ENCODE measurements at regions not wholly inside any gene's neighbourhood (a gene's known extent, or its start where the extent isn't known, plus 50 kb on each side); places are given as distances from the start of the nearest gene placed in this dataset.

- Histone ChIP-seq H3K36me3 (ENCODE audit: control insufficient read depth, insufficient read depth, low read length) (no peaks in the 10 kb centered on the region), H2BK120ac (ENCODE audit: low read depth, low read length) (no peak overlapping the region), H4K20me1 (ENCODE audit: insufficient read depth, low read length) (no peaks in the 10 kb centered on the region), H3K4me1 (ENCODE audit: control insufficient read depth, insufficient read depth, low read length) (no peaks in the 10 kb centered on the region), H3K4ac (ENCODE audit: low read depth, low read length) (no peak overlapping the region), H3K9ac (ENCODE audit: low read depth, low read length) (no peak overlapping the region), H2AK9ac (replicated peaks; ENCODE audit: low read depth, low read length, poor library complexity) (no peak overlapping the region), H3K14ac (replicated peaks; ENCODE audit: low read depth, low read length) (no peak overlapping the region), H3K27ac (ENCODE audit: insufficient read depth, low read length) (no peak overlapping the region), H2BK20ac (ENCODE audit: low read depth, low read length) (no peak overlapping the region), H3K4me2 (ENCODE audit: low read depth, low read length) (no peak overlapping the region), H3K9me1 (ENCODE audit: insufficient read depth, low read length) (no peaks in the 10 kb centered on the region), H3K18ac (ENCODE audit: low read depth, low read length) (no peak overlapping the region), H3K27me3 (ENCODE audit: control insufficient read depth, insufficient read depth, low read length) (no peaks in the 10 kb centered on the region), H2AK5ac (ENCODE audit: low read depth, low read length) (no peak overlapping the region), H3K79me1 (ENCODE audit: low read depth in 1 of 2, low read length in 2 of 2) (no peaks in the 10 kb centered on the region), H4K91ac (ENCODE audit: insufficient read depth, low read depth, low read length) (no peak overlapping the region), H2AFZ (replicated peaks; ENCODE audit: low read length, poor library complexity) (no peak overlapping the region), H2BK5ac (ENCODE audit: low read depth, low read length, poor library complexity, severe bottlenecking) (no peak overlapping the region), H4K5ac (ENCODE audit: low read depth, low read length) (no peak overlapping the region), H2BK15ac (ENCODE audit: low read depth, low read length) (no peak overlapping the region), H3K9me3 (ENCODE audit: control insufficient read depth, insufficient read depth, low read length) (peaks cover 26% of the 10 kb centered on the region), H3K4me3 (ENCODE audit: insufficient read depth, low read depth, low read length) (no peak overlapping the region), H3K56ac (ENCODE audit: extremely low read depth, insufficient read depth, low read length) (no peak overlapping the region), H3K23ac (ENCODE audit: low read depth, low read length) (no peak overlapping the region), H4K8ac (ENCODE audit: low read depth in 2 of 2, low read length in 2 of 2) (no peak overlapping the region)
- ChIA-PET CTCF (no interaction called here), POLR2A (ENCODE audit: unreplicated experiment) (no interaction called here)
- intact Hi-C loops (cut with micrococcal nuclease) (no loop called here), in situ Hi-C loops (cut with MboI; ENCODE audit: low sequenced_read_pairs) (no loop called here), dilution Hi-C loops (cut with HindIII; ENCODE audit: low sequenced_read_pairs, unreplicated experiment) (no loop called here)
- DNase-seq (no peak), ATAC-seq (ENCODE audit: low read depth) (no peak)
- TF ChIP-seq RCOR1 (IDR thresholded peaks at IDR 0.05; ENCODE audit: insufficient replicate concordance, low read length) (no peak), CEBPB (IDR thresholded peaks at IDR 0.05; ENCODE audit: low read depth, low read length) (no peak), MAFK (IDR thresholded peaks at IDR 0.05; ENCODE audit: low read depth, low read length) (no peak), MAZ (IDR thresholded peaks at IDR 0.05; ENCODE audit: borderline replicate concordance, low read depth, low read length) (no peak), FOS (IDR thresholded peaks at IDR 0.05; ENCODE audit: low read depth, low read length) (no peak), MXI1 (IDR thresholded peaks at IDR 0.05; ENCODE audit: borderline replicate concordance, low read depth, low read length) (no peak), POLR2A (IDR thresholded peaks at IDR 0.05; ENCODE audit: low read depth, low read length) (no peak), RAD21 (IDR thresholded peaks at IDR 0.05; ENCODE audit: low read length) (no peak), RFX5 (IDR thresholded peaks at IDR 0.05; ENCODE audit: low read depth, low read length) (no peak), NFE2L2 (IDR thresholded peaks at IDR 0.05; ENCODE audit: low read depth, low read length) (no peak), SMC3 (IDR thresholded peaks at IDR 0.05; ENCODE audit: low read depth, low read length) (no peak), BHLHE40 (IDR thresholded peaks at IDR 0.05; ENCODE audit: low read depth, low read length) (no peak), CHD1 (IDR thresholded peaks at IDR 0.05; ENCODE audit: low read depth, low read length) (no peak)
- TF ChIP-seq, protein P1, sequence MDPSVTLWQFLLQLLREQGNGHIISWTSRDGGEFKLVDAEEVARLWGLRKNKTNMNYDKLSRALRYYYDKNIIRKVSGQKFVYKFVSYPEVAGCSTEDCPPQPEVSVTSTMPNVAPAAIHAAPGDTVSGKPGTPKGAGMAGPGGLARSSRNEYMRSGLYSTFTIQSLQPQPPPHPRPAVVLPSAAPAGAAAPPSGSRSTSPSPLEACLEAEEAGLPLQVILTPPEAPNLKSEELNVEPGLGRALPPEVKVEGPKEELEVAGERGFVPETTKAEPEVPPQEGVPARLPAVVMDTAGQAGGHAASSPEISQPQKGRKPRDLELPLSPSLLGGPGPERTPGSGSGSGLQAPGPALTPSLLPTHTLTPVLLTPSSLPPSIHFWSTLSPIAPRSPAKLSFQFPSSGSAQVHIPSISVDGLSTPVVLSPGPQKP (IDR thresholded peaks at IDR 0.05; ENCODE audit: borderline replicate concordance, low read depth, low read length), result no peak
- TF ChIP-seq, protein P2, sequence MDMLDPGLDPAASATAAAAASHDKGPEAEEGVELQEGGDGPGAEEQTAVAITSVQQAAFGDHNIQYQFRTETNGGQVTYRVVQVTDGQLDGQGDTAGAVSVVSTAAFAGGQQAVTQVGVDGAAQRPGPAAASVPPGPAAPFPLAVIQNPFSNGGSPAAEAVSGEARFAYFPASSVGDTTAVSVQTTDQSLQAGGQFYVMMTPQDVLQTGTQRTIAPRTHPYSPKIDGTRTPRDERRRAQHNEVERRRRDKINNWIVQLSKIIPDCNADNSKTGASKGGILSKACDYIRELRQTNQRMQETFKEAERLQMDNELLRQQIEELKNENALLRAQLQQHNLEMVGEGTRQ (IDR thresholded peaks at IDR 0.05; ENCODE audit: low read depth, low read length), result no peak
- TF ChIP-seq, protein P3, sequence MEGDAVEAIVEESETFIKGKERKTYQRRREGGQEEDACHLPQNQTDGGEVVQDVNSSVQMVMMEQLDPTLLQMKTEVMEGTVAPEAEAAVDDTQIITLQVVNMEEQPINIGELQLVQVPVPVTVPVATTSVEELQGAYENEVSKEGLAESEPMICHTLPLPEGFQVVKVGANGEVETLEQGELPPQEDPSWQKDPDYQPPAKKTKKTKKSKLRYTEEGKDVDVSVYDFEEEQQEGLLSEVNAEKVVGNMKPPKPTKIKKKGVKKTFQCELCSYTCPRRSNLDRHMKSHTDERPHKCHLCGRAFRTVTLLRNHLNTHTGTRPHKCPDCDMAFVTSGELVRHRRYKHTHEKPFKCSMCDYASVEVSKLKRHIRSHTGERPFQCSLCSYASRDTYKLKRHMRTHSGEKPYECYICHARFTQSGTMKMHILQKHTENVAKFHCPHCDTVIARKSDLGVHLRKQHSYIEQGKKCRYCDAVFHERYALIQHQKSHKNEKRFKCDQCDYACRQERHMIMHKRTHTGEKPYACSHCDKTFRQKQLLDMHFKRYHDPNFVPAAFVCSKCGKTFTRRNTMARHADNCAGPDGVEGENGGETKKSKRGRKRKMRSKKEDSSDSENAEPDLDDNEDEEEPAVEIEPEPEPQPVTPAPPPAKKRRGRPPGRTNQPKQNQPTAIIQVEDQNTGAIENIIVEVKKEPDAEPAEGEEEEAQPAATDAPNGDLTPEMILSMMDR (conservative IDR thresholded peaks at IDR 0.05; ENCODE audit: low read depth, low read length), result no peak
- no TSS peak for BruUV-seq (replicated peaks)
- WGBS, 2 experiments (ENCODE audit: extremely low coverage in 2 of 2, insufficient read length in 1 of 2), result 8% methylated on average over 1 of the region's 1 CpG; no CpG with 5 or more reads in 1 of the 2 experiments
These were observed 490.8 kb downstream of the VRK1 start for GRCh38 chr14:97287956-97288355.

Measured in IMR-90 (cell line).